NCI-H2227 (cell line): ENCODE measurements at regions not wholly inside any gene's neighbourhood (a gene's known extent, or its start where the extent isn't known, plus 50 kb on each side); places are given as distances from the start of the nearest gene placed in this dataset.

Experiments
- DNase-seq: peaks from one replicate; lab custom pipeline; 2025; ENCODE audit not compliant: unreplicated experiment; lab: John Stamatoyannopoulos, UW

DNA sequence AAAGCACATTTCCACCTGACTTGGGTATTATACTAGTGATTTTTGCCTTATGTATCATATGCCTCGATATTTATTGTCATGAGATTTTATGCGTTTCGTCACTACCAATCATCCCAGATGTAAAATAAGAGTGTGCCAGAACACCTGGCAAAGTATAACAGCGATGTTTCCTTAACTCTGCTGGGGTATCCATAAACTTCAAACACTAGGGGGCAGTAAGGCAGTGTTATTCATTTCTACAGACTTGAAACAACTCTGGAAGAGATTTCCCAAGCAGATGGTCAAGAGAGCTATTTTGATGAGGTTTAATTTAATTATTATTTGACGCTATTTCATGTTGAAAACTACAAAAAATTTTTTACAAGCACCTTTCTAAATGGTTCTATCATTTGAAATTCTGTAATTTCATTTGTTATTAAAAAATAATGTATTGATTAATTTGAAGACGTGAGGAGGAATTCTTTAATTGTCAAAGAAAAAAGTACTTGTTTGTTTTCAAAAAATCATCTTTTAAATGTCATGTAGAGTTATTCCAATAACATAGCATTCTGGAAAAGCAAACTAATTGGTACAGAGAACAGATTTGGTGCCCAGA, 388.5 kb upstream of the CTNND2 start:
- DNase-seq, result no peak

DNA sequence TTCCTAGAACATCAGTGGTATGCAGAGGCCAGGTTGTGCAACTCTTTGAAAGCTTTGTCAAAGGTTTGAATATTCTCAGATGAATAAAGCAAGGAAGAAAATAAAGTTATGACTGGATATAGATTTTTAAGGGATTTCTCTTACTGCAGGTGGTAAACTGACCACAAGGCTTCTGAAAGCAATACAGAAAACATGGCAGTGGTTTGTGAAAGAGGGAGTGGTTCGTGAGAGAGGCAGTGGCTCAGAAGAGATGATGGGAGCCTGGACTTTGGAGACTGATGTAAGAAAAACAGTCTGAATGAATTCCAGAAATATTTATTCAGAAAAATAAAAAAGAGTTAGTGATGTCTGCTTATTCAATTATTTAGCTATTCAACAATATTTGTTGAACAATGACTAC, 380.4 kb upstream of the CTNND2 start:
- DNase-seq, result no peak

DNA sequence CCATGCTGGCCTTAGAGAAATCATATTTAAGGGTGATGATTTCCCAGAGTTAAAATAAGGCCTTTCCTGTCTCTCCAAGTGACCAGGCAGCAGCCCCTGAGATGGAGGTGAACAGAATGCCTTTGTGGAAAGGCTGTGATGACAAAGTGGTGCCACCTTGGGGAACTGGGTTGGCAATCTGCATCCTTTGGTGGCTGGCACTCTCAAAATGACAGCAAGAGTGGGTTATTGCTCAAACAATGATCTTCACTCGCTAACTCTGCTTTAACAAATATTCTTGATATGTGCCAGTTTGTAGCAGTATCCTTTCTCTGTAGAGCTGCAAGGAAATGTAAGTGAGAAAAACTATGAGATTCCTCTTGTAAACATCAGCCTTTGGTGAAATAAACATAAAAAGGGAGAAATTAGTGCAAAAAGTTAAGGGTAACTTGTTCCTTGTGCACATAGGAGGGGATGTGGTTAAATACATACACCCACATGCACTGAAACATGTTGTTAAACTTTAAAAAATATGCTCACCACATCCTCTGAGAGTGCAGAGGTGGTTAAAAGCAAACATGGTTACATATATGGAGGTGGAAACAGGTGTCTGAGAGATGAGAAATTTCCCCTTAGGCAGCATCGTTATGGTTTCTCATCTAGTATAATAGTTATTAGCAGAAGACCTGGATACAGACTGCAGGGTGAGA, 373.4 kb upstream of the CTNND2 start:
- DNase-seq, result no peak

DNA sequence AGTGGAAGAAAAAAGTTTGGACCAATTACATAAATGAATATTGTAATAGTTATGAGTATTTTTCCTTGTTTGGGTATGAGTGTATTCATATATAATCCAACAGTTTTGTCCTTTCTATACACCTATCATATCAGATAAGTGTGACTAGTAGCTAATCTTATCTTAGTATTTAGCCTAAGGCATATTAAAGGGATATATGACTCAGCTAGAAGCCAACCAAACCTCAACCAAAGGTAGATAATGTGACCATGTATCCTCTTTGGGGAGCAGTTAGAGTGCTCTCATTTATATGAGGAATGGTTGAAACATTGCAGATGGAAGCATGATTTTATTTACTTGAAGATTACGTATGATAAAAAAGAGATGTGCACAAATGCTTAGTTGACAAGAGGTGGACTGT, 370.0 kb upstream of the CTNND2 start:
- no peak for DNase-seq

DNA sequence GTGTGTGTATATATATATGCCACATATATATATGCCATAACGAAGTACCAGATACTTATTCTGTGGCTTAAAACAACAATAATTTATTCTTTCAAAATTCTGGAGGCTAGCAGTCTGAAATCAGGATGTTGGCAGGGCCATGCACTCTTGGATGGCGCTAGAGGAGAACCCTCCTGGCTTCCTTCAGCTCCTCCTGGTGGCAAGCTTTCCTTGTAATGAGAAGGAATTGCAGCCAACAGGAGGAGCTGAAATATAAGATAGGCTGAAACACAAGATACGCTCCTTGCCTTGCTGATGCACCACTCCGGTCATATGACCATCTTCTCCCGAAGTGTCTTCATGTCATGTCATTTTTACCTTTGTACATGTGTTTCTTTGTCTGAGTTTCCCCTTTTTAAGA, 368.1 kb upstream of the CTNND2 start:
- no peak for DNase-seq

DNA sequence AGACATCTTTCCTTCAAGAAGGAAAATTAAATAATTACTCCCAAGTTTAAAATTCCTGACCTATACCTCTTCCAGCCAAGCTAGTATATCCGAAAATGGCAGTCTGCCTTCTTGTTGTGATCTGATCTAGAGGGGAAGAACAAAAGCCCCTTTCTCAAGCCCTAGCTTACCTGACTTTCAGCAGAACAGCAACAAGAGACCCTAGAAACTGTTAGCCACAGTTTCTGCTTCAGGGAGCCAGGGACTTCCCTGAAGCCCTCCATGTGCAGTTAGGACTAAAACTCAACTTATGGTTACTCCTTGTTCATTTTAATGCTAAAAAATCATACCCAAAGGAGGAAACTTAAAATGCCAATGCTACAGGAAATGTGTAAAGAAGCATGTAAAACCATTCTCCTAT, 366.7 kb upstream of the CTNND2 start:
- DNase-seq, result no peak

DNA sequence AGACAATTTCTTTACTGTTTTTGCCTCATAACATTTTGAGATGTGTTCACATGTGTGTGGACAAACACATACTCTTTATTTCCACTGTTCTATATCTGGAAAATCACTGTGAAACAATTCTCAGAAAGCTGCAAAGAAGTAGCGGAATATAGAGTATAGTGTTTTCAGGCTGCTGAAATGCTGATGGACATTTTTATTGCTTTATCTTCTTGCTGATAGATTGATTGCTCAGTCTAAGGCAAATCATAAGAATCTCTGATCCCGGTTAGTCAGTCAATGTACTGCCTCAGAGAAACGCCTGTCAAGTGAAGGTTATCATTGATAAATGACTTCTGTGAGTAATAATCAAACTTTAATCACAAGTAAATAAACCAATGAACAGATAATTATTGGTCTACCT, 364.9 kb upstream of the CTNND2 start:
- DNase-seq, result no peak

DNA sequence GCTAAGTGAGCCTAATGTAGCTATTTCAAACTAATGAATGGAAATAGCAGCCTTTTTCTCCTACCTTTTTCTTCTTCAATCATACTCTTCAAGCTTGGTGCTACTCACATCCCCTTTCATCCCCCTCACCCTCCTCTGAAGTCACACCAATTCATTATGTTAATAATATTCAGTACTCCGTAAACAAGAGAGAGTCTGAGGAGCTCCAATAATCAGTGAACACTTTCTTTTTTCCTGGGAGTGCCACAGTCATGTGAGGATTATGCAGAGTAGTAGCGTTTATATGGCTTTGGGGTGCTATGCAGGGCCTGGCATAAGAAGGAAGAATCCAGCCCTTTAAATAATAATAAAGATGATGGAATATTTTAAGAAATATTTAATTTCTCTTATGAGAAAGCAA, 354.3 kb upstream of the CTNND2 start:
- DNase-seq, result no peak

DNA sequence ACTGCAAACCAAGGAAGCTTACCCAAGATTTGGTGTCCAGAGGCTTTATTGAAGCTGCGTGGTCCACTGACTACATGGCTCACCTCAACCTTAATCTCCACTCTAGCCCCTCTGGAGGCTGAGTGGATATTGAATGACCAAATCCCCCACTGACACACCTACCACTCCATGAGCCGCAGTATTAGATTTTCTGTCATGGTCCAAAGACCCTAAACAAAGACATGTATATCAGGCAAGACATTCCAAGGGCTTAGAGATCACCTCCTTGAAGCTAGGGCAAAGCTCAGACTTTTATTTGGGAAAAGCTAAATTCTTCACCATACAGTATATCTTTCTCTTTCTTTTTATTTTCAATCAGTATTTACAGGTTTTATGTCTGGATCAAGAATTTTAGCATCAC, 346.2 kb upstream of the CTNND2 start:
- DNase-seq, result no peak

DNA sequence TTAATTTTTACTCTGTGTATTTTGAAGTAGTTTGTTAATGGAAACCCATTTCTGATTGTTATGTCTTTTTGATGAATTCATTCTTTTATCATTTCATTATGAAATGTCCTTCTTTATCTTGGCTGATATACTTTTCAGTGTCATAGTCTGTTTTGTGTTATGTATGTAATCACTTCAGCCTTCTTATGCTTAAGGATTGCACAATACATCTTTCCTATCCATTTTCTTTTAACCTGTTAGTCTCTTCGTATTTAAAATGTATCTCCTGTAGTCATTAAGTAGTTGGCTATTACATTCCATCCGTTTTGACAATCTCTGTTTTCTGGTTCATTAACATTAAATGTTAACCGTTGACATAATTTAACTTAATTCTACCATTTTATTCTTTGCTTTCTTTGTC, 344.6 kb upstream of the CTNND2 start:
- no peak for DNase-seq

DNA sequence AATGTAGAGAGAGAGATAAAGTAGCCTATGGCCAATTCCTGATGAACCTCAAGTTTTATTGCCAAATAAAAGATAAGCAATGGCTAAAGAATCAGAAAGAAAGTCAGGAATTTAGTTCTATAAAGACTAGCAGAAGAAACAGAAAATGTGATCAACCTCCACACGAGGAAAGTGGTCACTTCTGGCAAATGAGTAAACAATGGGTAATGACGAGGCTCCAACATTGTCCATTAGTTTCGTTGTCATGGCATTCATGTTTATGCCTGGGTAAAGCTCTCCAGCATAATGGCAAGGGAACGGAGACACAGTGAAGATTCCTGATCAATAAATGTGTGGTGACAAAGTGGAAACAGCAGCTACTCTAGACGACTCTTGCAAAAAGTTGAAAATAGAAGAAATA, 341.8 kb upstream of the CTNND2 start:
- no peak for DNase-seq

DNA sequence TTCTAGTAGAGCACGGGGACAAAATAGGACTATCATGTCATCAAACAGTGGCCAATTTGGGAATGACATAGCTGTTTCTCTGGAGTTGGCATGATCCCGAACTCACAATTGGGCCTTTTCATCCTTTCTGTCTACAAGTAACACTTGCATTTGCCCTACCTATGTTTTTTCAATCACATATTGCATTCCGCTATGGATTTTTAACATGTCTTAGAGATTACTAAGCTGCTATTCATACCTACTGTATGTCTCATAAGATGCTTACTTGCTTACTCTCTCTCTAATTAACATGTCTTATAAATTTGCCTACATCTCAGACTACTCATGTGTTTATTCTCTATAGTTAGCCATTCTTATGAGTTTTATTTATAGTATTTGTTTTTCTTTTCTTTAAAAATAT, 341.2 kb upstream of the CTNND2 start:
- DNase-seq, result no peak

DNA sequence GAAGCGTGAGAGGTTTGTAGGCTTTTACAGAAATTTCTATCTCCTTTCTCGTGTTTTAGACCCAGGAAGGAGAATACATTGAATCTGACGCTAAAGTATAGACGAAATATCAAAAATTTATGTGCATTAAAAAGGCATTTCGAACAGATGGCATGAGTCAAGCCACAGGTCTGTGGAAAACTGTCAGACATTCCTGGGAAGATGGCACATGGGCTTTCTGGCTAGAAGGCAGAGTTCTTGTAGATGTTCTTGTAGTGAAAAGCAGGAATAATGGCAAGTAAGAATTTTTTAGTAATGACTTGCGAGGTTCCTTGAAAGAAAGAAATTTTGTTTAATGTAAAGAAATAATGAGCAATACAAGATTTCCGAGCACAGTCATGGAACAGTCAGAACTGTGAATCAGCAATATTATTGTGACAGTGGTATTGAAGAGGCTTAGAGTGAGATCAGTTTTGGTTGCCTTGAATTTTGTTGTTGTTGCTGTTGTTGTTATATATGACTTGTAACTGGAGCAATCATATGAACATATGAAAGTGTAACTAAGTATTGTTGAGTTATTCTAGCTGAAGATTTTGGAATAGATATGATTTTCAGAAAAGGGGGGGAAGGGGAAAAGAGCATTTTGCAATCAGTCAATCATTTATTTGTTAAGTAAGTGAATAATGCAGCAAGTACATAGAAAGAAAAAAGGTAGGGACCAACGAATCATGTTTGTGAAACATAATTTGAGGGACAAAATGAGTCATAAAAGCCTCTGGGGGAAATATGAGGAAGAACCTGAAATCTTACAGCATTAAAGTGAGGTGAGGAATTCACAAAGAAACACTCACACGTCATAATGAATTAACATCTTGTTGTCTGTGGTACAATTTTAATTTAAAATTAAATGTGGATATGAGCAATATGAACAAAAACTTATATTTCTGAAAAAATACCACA, 339.0 kb upstream of the CTNND2 start:
- DNase-seq, result no peak

DNA sequence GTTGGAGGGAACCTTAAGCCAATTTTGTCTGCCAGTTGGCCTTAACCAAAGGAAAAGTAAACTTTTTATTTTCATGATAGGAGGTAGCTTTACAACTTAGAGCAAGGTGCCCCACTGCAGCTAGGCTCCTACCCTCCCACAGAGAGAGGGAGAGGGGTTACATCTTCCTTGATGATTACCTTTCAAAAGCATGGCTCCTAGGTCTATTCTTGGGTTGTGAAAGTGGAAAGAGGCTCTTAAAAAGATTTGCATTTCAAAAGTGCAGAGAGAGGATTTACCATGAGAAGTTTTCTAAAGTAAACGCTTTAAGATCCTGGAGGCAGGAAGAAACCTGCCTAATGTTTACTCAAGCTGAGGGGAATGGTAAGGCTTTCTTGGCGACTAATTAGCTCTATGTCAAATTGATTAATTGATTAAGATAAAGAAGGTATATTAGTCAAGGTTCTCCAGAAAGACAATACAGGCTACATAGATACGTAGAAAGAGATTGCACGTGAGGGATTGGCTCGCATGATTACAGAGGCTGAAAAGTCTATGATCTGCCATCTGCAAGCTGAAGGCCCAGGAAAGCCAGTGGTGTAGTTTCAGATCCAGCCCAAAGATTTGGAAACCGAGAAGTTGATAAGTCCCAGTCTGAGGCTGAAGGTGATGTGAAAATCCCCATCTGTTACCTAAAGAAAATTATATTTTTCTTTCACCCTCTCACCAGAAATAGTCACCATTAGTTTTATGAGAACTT, 333.8 kb upstream of the CTNND2 start:
- no peak for DNase-seq

DNA sequence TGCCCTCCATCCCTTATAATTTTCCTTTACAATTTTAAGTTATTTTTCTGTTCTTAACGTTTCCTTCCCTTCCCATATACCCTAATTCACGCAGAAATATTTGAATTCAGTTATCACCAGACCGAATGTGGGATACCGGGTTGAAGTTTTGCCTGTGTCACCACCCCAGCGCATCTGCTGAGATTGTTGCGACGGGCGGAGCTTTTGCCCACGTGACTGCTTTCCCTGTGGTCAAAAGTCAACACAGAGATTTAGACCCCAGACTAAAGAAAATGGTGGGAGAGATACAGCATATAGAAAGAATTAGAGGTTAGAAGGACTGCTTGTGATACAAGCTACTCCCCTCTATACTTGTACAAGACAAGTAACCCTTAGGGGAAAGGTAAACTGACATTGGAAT, 326.4 kb upstream of the CTNND2 start:
- DNase-seq, result no peak

DNA sequence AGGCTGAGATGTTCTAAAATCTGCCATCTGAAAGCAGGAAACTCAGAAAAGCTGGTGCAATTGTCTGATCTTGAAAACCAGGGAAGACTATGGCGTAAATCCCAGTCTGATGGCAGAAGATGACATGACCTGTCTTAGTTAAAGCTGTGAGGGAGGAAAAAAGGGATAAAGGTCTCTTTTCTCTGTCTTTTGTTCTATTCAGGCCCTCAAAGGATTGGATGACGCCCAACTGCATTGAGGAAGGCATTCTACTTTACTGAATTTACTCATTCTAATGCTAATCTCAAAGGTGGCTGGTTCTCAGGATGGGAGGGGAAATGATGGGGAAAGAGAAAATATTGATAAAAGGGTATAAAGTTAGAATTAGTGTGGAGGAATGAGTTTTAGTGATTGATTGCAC, 312.8 kb upstream of the CTNND2 start:
- DNase-seq, result no peak

DNA sequence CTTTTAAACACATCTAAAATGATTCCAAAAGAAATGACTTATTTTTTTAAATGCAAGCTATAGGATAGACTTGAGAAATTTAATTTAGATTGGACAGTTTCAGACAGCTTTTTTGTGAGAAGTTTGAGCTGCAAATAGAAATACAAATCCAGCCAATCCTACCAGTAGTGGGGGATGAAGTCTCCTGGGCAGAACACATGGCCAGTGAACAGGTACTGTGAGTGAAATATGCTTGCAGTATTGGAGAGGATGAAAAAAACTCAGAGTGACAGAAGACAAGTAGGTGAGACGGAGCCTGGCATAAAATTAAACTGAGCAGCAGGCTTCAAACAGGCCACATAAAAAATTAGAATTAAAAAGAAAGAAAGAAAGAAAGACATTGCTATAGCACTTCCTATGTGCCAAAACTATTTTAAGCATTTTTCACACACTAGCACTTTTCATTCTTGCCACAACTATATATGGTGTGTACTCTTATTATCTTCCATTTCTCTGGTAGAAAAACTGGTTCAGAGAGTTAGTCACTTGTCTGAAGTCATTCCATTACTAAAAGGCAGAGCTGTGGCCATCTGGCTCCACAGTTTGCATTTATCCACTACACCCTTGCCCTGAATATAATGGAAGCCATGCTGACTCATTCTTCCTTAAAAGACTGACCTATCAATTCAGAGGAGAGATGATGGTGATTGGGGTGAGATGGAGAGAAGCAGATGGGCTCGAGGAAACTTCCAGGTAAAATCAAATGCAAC, 310.2 kb upstream of the CTNND2 start:
- DNase-seq, result no peak

DNA sequence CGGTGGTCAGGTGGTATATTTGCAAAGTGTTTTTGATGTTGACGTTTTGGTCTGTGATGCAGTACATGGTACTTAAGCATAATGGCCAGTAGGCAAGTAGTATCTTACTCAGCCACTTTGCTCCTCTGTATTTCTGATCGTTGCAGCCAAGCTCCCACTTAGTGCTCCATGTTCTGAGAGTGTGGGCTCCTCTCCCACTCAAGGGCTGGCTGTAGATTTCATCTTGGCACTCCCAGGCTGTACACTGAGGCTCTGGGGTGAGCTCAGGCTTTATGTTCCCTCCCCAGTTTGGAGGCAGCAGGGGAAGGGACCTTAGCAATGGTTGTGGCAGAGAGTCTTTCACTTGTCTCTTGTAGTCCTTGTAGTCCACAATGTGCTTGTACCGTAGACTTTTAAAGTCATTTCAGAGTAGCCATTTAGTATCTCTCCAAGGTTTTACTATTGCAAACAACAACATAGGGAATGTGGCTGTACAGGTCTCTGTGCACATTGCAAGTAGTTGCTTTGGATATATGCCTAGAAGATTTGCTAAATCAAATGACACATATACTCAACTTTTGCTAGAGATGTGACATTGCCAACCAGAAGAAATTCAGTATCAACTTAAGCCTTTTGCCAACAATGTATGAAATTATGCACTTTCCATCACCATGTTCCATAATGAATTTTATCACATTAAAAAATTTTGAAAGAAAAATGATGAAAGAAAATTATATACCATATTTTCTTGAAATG, 304.3 kb upstream of the CTNND2 start:
- no peak for DNase-seq

DNA sequence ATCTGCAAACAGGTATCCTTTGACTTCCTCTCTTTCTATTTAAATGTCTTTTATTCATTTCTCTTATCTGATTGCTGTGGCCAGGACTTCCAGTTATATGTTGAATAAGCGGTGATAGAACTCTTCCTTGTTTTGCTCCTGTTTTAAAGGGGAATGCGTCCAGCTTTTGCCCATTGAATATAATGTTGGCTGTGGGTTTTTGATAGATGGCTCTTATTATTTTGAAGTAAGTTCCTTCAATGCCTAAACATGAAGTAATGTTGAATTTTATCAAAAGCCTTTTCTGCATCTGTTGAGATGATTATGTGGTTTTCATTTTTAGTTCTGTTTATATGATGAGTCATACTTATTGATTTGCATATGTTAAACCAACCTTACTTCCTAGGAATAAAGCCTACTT, 300.5 kb upstream of the CTNND2 start:
- no peak for DNase-seq

DNA sequence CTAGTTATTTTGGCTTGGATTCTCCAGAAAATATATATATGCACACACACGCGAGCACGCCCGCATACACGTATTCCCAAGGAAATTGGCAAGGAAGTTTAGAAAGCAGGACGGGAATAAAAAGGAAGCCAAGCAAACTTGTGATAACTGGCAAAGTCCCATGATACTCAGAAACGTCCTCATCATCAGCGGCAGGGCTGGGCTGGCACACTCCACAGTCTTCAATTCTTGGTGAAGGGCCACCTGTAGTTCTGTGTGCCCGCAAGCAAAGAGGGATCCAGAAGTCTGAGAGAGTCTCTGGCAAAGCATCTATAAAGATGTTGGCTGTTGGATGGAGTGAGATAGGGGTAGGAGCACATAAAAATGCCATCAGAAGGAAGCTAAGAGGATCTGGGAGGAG, 289.3 kb upstream of the CTNND2 start:
- DNase-seq, result no peak
